Activated CD4-positive, alpha-beta T cell treated with anti-CD3 and anti-CD28 coated beads for 24 hours (primary cell): ENCODE measurements at regions not wholly inside any gene's neighbourhood (a gene's known extent, or its start where the extent isn't known, plus 50 kb on each side); places are given as distances from the start of the nearest gene placed in this dataset.

Experiments used
- DNase-seq, 2 donors: peaks; one replicate each; pipeline ENCODE4 v3.0.0-alpha.2; 2020; ENCODE audit warnings: low read depth in 2 of 2

GRCh38 chr5:158406884-158407823 is 548.2 kb upstream of the CLINT1 start:
- no peak for DNase-seq

DNA sequence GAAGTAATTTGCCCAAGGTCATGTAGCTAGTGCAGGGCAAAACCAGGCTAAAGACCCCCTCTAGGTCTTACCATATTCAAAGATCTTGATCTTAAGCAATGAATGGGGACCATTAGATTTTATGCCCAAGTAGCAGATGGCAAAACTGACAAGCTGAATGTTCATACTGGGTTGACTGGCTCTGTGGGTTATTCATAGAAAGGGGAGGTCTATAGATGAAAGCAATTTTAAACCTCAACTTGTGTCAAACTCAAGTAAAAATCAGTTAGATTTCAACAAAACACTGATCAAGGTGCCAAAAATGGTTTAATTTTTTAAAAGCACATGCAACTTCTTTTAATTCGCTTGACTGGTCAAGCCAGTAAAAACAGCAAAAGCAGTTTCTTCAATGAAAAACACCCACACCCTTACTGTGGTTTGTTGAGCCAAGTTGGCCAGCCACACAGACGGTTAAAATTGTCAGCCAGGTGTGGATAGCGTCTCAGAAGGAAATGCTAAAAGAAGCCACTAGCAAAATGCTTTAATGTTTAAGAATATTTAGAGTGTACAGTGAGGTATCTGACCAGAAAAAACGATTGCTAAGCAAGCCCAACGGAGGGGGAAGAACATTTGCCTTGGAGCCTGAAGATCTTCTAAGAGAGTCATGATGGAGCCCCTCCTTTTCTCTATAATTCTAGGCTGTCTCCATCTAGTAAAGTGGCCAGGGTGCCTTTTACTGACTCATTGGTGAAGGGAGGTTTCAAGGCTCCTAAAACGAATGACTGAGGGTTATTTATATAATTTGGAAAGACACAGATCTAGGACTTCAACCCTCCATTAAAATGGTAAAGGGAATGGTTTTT is 539.6 kb upstream of the CLINT1 start:
- no peak for DNase-seq

- DNase-seq, result no peak
These were observed 538.3 kb upstream of the CLINT1 start for GRCh38 chr5:158397278-158397677.

DNA sequence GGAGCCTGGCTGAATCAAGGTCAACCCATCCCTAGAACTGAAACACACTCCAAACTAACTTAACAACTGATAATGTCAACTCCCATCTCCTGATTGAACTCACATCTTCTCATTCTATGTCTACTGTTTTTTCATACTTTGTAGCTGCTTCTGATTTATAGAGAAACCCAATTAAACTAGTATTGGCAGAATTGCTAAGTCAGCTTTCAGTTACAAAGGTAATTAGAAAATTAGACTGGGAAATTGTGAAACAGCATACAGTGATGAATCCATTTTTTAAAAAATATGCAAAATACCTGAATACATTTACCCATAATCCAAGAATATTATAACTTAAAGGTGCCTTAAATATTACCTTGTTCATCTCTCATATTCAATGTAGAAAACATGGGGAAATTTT is 535.2 kb upstream of the CLINT1 start:
- DNase-seq, result no peak

GRCh38 chr5:158393457-158393856 is 534.5 kb upstream of the CLINT1 start:
- DNase-seq, result no peak

- no peak for DNase-seq
These were observed 533.8 kb upstream of the CLINT1 start for GRCh38 chr5:158392753-158393152.

DNA sequence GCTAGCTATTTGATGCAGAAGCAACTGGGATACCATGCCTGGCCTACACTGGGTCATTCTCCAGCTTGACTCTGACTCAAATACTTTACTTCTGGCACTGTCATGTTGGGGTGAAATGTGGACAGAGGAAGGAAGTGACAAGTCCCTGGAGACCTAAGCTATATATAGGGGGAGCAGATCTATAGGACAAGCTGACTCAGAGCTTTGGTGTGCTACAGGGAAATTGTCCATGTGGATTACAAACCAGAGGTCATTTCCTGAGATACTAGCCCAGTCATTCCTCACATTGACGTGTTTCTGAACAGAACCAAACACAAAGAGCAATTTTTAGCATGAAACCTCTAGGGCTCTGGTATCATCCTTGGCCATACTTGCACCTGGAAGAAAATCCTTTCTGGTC is 531.6 kb upstream of the CLINT1 start:
- DNase-seq, result no peak

DNA sequence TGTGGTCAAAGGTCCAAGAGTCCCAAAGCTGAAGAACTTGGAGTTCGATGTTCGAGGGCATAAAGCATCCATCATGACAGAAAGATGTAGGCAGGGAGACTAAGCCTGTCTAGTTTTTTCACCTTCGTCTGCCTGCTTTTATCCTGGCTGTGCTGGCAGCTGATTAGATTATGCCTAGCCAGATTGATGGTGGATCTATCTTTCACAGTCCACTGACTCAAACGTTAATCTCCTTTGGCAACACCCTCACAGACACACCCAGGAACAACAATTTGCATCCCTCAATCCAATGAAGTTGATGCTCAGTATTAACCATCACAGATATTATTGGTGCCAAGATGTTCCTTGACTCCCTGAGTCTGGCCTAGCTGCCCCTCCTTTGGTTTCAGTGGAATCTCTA is 530.8 kb upstream of the CLINT1 start:
- no peak for DNase-seq

DNA sequence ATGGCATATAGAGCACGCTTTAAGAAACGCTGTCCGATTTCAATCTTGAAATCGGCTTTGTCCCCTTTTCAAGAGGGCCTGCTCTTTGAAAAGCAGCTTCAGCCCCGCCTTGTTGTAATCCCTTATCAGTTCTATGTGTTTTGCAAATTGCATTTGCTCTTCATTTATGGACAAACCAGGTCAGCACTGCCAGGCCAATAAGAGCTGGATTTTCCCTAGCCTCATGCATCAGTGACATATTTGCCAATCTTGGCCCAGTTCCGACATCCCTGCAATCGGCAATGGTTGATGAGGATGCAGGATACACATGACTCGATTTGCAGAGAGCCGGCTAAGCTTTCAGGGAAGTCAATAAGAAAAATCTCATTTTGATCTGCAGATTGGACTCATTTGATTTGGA is 529.1 kb upstream of the CLINT1 start:
- no peak for DNase-seq

GRCh38 chr5:158387499-158387898 is 528.6 kb upstream of the CLINT1 start:
- no peak for DNase-seq

DNA sequence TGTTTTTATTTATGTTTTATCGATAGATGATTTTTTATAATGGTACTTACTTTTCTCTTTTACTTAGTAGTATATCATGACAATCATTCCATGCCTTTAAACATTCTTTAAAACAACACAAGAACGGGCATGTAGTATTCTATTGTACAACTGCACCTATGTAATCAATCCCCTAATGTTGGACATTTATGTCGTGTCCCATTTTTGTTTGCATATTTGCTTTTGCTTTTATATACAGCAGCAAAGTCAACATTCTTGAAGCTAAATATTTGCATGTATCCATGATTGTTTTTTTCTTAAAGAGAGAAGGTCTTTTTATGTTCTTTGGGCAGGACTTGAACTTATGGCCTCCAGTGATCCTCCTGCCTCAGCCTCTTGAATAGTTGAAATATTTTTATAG is 527.0 kb upstream of the CLINT1 start:
- DNase-seq, result no peak

- DNase-seq, result no peak
These were observed 525.9 kb upstream of the CLINT1 start for GRCh38 chr5:158384535-158385481.

DNA sequence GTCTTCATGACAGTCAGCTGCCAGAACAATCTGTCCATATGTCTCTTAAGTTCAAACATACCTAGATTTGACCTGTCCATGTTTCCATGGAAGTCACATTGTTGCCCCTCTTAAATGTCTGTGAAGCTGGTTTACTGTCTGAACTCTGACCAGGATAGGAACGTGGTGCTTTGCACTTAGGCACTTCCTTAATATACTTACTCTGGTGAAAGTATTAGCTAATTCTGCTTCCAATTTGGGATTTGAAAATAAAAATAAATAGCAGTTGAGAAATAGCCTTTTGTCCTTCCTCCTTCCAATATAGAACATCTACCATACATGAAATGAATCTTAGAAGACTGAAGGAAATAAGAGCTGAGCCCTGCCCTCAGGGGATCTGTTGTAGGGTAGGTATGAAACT is 524.5 kb upstream of the CLINT1 start:
- no peak for DNase-seq

- no peak for DNase-seq
These were observed 523.5 kb upstream of the CLINT1 start for GRCh38 chr5:158382473-158382872.

GRCh38 chr5:158381614-158382160 is 522.7 kb upstream of the CLINT1 start:
- no peak for DNase-seq

DNA sequence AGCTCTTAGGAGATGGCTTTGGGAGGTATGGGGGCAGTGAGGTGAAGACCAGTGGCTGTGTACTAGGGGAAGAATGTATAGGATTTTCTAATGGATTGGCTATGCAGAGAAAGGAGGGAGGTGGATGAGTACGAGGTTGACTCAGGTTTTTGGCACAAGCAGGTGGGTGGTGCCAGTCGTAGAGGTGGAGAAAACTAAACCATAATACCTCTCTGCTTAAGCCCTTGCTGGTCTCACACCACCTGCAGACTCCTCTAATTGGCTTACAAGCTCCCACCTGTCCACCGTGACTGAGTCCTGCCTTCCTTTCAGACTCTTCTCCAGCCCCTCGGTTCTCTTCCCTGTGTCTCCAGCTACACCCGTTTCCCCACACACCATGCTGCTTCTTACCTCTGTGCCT is 521.7 kb upstream of the CLINT1 start:
- no peak for DNase-seq

DNA sequence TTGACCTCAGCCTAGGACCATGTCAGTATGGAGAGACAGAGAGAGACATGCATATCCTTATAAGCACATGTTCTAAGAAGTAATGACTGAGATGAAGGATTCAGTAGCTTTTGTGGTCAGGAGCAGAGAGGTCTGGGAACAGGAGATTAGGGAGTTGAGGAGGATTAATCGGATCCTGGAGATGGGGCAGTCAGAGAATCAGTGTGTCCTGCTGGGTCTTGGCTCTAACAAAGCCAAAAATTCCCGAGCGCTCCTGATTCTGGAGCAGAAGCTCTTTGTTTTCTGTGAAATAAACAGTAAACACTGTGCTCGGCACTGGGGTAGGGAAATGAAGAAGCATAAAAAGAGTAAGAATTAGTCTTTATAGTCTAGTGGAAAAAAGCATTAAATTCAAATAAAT is 520.0 kb upstream of the CLINT1 start:
- no peak for DNase-seq

DNA sequence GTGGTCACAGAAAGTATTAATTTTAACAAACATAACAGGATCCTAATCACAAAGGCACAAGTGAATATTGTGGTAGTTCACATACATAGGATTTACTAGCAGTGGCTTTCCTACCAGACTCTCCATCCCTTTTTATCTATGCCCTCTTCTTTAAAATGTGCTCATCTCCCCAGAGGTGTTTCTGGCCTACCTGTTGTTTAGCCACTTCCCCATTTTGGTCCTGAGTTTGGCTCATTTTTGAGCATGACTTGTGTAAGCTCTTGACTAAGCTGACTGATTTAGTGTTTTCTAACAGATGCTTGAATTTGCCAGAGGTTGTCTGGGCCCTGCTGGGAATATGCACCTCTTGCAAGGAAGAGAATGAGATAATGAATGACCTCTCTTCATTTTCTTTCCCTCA is 517.7 kb upstream of the CLINT1 start:
- no peak for DNase-seq

DNA sequence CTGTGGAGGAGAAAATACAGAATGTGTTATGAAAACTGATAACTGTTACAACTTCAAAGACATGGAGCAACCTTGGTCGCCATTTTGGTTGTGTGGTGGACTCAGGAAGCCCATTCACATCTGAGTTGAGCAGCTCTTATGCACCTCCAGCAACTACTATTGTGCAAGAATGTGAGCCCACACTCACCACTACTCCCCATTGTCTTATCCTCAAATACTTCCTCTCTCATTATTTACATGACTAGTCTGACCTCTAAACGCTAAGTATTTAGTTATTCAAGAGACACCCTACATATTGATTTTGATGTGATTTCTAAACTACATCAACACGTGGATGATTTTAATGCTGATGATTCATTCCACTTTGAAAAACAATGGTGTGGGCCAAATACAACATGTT is 516.6 kb upstream of the CLINT1 start:
- no peak for DNase-seq

DNA sequence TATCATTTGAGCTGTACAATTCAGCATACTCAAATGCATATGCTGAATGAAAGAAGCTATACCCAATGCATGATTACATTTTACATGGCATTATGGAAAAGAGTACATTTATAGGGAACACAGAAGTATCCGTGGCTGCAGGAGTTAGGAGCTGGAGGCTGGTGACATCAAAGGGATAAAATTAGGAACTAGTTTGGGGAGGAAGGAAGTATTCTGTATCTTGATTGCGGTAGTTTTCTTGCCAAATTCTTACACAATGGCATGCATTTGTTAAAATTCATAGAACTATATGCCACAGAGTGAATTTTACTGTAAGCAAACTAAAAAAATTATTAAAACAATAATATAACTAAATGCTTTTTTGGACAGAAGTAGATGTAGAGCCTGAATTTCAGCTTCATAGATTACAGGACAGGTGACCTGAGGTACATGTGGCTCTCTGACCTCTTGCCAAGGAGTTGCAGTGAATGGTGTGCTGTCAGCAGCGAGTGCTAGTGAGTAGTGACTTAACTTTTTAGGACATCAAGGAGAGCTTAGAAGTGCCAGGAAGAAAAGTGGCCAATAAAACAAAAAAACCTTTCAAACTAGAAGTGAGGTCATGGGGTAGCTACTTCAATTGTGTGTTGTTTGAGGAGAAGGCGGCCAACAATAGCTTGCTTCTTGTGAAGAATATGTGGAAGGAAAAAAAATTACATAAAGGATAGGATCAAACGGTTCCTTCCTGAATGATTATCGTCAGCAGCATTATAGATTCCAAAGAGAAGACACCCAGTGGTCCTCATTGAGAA is 514.9 kb upstream of the CLINT1 start:
- no peak for DNase-seq

DNA sequence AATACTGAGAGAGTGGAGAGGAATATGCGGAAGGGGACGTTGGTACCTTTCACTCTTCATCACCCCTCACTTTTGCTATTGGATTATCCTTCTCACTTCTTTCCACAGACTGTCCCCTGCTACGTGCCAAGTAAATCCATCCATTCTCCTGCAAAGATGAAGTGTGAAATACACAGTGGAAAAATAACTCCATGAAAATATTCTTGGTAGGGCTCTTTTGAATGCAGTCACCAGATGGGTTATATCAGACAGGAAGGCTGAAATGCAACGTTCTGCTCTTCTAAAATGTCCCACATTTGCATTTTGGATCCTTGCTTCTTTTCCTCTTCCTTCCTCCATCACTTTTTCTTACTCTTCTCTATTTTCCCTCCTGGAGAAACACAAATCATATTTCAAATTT is 510.3 kb upstream of the CLINT1 start:
- DNase-seq, result no peak
